ENCODE measurements at regions not wholly inside any gene's neighbourhood (a gene's known extent, or its start where the extent isn't known, plus 50 kb on each side); places are given as distances from the start of the nearest gene placed in this dataset.

- ATAC-seq, result no peak
- H4K20me1 ChIP-seq (ENCODE audit: insufficient read depth), result no peaks in the 10 kb centered on the region
- H3K4me3 ChIP-seq (replicated peaks in 1 of 2; ENCODE audit: low read depth in 1 of 2, low read length in 2 of 2), result no peak overlapping the region
- peaks cover 0 to 16% of the 10 kb centered on the region in 2 experiments; a peak in 2 of 4 replicates for H3K4me1 ChIP-seq (ENCODE audit: control insufficient read depth in 1 of 2, insufficient read depth in 2 of 2, low read length in 2 of 2)
- no peak overlapping the region for H3K4me2 ChIP-seq (ENCODE audit: low read length)
- RAD21 ChIA-PET (ENCODE audit: low non-redundant PET in 1 of 2, low total read pairs in 2 of 2, uncharacterized antibody in 2 of 2, unreplicated experiment in 2 of 2), result no interaction called here
- POLR2A ChIA-PET, result no interaction called here
- no peak overlapping the region for H3K27ac ChIP-seq (ENCODE audit: low read depth, low read length)
- intact Hi-C loops (cut with micrococcal nuclease), result no loop called here
- no peaks in the 10 kb centered on the region for H3K27me3 ChIP-seq (ENCODE audit: insufficient read depth, low read length)
- H3K9ac ChIP-seq (ENCODE audit: low read length), result no peak overlapping the region
- no peak for DNase-seq (ENCODE audit: low read depth, low spot score)
- no peaks in the 10 kb centered on the region for H3K36me3 ChIP-seq (ENCODE audit: control insufficient read depth in 1 of 2, insufficient read depth in 2 of 2, low read length in 2 of 2)
- no peak for TF ChIP-seq ZFX (IDR thresholded peaks at IDR 0.05)
- no peak for TF ChIP-seq TCF7L2 (IDR thresholded peaks at IDR 0.05; ENCODE audit: borderline replicate concordance, extremely low read depth, insufficient read depth, insufficient read length)
- TF ChIP-seq SRF (IDR thresholded peaks at IDR 0.05; ENCODE audit: low read depth), result no peak
- TF ChIP-seq ELF1 (IDR thresholded peaks at IDR 0.05; ENCODE audit: borderline replicate concordance, low read depth), result no peak
- no peak for TF ChIP-seq EZH2phosphoT487 (IDR thresholded peaks at IDR 0.05; ENCODE audit: borderline replicate concordance)
- TF ChIP-seq EZH2 (IDR thresholded peaks at IDR 0.05), result no peak
- TF ChIP-seq ZBTB33 (IDR thresholded peaks at IDR 0.05; ENCODE audit: extremely low read depth, insufficient replicate concordance, low read length), result no peak
- TF ChIP-seq, protein P1, sequence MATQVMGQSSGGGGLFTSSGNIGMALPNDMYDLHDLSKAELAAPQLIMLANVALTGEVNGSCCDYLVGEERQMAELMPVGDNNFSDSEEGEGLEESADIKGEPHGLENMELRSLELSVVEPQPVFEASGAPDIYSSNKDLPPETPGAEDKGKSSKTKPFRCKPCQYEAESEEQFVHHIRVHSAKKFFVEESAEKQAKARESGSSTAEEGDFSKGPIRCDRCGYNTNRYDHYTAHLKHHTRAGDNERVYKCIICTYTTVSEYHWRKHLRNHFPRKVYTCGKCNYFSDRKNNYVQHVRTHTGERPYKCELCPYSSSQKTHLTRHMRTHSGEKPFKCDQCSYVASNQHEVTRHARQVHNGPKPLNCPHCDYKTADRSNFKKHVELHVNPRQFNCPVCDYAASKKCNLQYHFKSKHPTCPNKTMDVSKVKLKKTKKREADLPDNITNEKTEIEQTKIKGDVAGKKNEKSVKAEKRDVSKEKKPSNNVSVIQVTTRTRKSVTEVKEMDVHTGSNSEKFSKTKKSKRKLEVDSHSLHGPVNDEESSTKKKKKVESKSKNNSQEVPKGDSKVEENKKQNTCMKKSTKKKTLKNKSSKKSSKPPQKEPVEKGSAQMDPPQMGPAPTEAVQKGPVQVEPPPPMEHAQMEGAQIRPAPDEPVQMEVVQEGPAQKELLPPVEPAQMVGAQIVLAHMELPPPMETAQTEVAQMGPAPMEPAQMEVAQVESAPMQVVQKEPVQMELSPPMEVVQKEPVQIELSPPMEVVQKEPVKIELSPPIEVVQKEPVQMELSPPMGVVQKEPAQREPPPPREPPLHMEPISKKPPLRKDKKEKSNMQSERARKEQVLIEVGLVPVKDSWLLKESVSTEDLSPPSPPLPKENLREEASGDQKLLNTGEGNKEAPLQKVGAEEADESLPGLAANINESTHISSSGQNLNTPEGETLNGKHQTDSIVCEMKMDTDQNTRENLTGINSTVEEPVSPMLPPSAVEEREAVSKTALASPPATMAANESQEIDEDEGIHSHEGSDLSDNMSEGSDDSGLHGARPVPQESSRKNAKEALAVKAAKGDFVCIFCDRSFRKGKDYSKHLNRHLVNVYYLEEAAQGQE (IDR thresholded peaks at IDR 0.05; ENCODE audit: low read depth), result no peak
- no peak for TF ChIP-seq CEBPB (IDR thresholded peaks at IDR 0.05; ENCODE audit: low read depth)
- TF ChIP-seq POLR2AphosphoS5 (IDR thresholded peaks at IDR 0.05; ENCODE audit: low read depth, low read length), result no peak
- TF ChIP-seq JUND (IDR thresholded peaks at IDR 0.05), result no peak
- no peak for TF ChIP-seq FOSL1 (IDR thresholded peaks at IDR 0.05; ENCODE audit: low read depth)
- no peak for TF ChIP-seq RAD21 (IDR thresholded peaks at IDR 0.05; ENCODE audit: low read depth)
- no peaks in the 10 kb centered on the region for H3K79me2 ChIP-seq (ENCODE audit: insufficient read depth, low read length)
- no peaks in the 10 kb centered on the region for H3K9me2 ChIP-seq (ENCODE audit: insufficient read depth)
- H3K9me3 ChIP-seq (ENCODE audit: control insufficient read depth in 1 of 2, insufficient read depth in 1 of 2, low read depth in 1 of 2, low read length in 2 of 2), result no peaks in the 10 kb centered on the region
- CTCF ChIA-PET, result no interaction called here
- H2AFZ ChIP-seq (ENCODE audit: low read depth, low read length, poor library complexity, severe bottlenecking), result no peak overlapping the region
- BruUV-seq (replicated peaks), result no TSS peak
These were observed 124.8 kb downstream of the NSUN3 start for GRCh38 chr3:94187697-94188096.
